ENCODE measurements at regions not wholly inside any gene's neighbourhood (a gene's known extent, or its start where the extent isn't known, plus 50 kb on each side); places are given as distances from the start of the nearest gene placed in this dataset.

- TF ChIP-seq CTCF (conservative IDR thresholded peaks at IDR 0.05; ENCODE audit: control insufficient read depth, insufficient read depth, low read depth, low read length) = no peak
- H3K4me3 ChIP-seq (ENCODE audit: control insufficient read depth, low read depth, low read length) = no peak overlapping the region
- DNase-seq (ENCODE audit: low read depth) = no peak
Measured at GRCh38 chr19:32130332-32130731, 215.1 kb upstream of the ZNF507 start.

GRCh38 chr19:32131005-32131404 lies 214.4 kb upstream of the ZNF507 start:
- H3K4me3 ChIP-seq (ENCODE audit: control insufficient read depth, low read depth, low read length) = no peak overlapping the region
- no peak for DNase-seq (ENCODE audit: low read depth)
- no peak for TF ChIP-seq CTCF (conservative IDR thresholded peaks at IDR 0.05; ENCODE audit: control insufficient read depth, insufficient read depth, low read depth, low read length)

- no peak overlapping the region for H3K4me3 ChIP-seq (ENCODE audit: control insufficient read depth, low read depth, low read length)
- TF ChIP-seq CTCF (conservative IDR thresholded peaks at IDR 0.05; ENCODE audit: control insufficient read depth, insufficient read depth, low read depth, low read length) = no peak
- no peak for DNase-seq (ENCODE audit: low read depth)
Measured at GRCh38 chr19:32138416-32138815, 207.0 kb upstream of the ZNF507 start.

GRCh38 chr19:32141840-32142511 lies 203.4 kb upstream of the ZNF507 start:
- H3K4me3 ChIP-seq (ENCODE audit: control insufficient read depth, low read depth, low read length) = no peak overlapping the region
- TF ChIP-seq CTCF (conservative IDR thresholded peaks at IDR 0.05; ENCODE audit: control insufficient read depth, insufficient read depth, low read depth, low read length) = no peak
- DNase-seq (ENCODE audit: low read depth) = no peak

GRCh38 chr19:32146664-32147063 lies 198.7 kb upstream of the ZNF507 start:
- TF ChIP-seq CTCF (conservative IDR thresholded peaks at IDR 0.05; ENCODE audit: control insufficient read depth, insufficient read depth, low read depth, low read length) = no peak
- no peak for DNase-seq (ENCODE audit: low read depth)

GRCh38 chr19:32150605-32151004 lies 194.8 kb upstream of the ZNF507 start:
- DNase-seq (ENCODE audit: low read depth) = no peak
- H3K4me3 ChIP-seq (ENCODE audit: control insufficient read depth, low read depth, low read length) = no peak overlapping the region
- no peak for TF ChIP-seq CTCF (conservative IDR thresholded peaks at IDR 0.05; ENCODE audit: control insufficient read depth, insufficient read depth, low read depth, low read length)

More at GRCh38 chr19:32146664-32147063, 198.7 kb upstream of the ZNF507 start:
- no peak overlapping the region for H3K4me3 ChIP-seq (ENCODE audit: control insufficient read depth, low read depth, low read length)

GRCh38 chr19:32154418-32154817 lies 191.0 kb upstream of the ZNF507 start:
- H3K4me3 ChIP-seq (ENCODE audit: control insufficient read depth, low read depth, low read length) = no peak overlapping the region
- TF ChIP-seq CTCF (conservative IDR thresholded peaks at IDR 0.05; ENCODE audit: control insufficient read depth, insufficient read depth, low read depth, low read length) = no peak

More at GRCh38 chr19:32154418-32154817, 191.0 kb upstream of the ZNF507 start:
- DNase-seq (ENCODE audit: low read depth) = no peak

Measured in fibroblast of mammary gland (primary cell).